Activated naive CD4-positive, alpha-beta T cell treated with anti-CD3 and anti-CD28 coated beads, Interleukin-2, amount 50 U/mL, for 24 hours (primary cell): ENCODE measurements at regions not wholly inside any gene's neighbourhood (a gene's known extent, or its start where the extent isn't known, plus 50 kb on each side); places are given as distances from the start of the nearest gene placed in this dataset.

Source experiments
- H3K27ac Mint-ChIP-seq: one replicate; pipeline ENCODE4 v1.8.0; 2021; ENCODE audit warnings: mild to moderate bottlenecking, mixed read lengths
- H3K27me3 Mint-ChIP-seq: one replicate; pipeline ENCODE4 v1.8.0; 2021; ENCODE audit warnings: mixed read lengths
- H3K36me3 Mint-ChIP-seq: one replicate; pipeline ENCODE4 v1.8.0; 2021; ENCODE audit warnings: mixed read lengths
- H3K4me1 Mint-ChIP-seq: one replicate; pipeline ENCODE4 v1.8.0; 2021; ENCODE audit warnings: mixed read lengths
- H3K4me3 Mint-ChIP-seq: one replicate; pipeline ENCODE4 v1.8.0; 2021; ENCODE audit warnings: mild to moderate bottlenecking, mixed read lengths
- H3K9me3 Mint-ChIP-seq: one replicate; pipeline ENCODE4 v1.8.0; 2021; ENCODE audit warnings: mixed read lengths

- Mint-ChIP-seq H3K4me1 (peaks cover 6% of the 10 kb centered on the region), H3K27me3 (no peaks in the 10 kb centered on the region), H3K4me3 (peak overlapping the region; percentile 37), H3K27ac (no peak overlapping the region), H3K36me3 (no peaks in the 10 kb centered on the region), H3K9me3 (no peaks in the 10 kb centered on the region)
Observed at GRCh38 chr14:34227834-34228649, 234.0 kb downstream of the SPTSSA start.

GRCh38 chr14:34224221-34224620 lies 237.8 kb downstream of the SPTSSA start:
- H3K4me3 Mint-ChIP-seq = no peak overlapping the region
- H3K36me3 Mint-ChIP-seq = no peaks in the 10 kb centered on the region
- H3K27me3 Mint-ChIP-seq = peaks cover 1% of the 10 kb centered on the region
- H3K27ac Mint-ChIP-seq = no peak overlapping the region
- H3K9me3 Mint-ChIP-seq = no peaks in the 10 kb centered on the region
- H3K4me1 Mint-ChIP-seq = peaks cover 14% of the 10 kb centered on the region

GRCh38 chr14:34223373-34224148 lies 238.5 kb downstream of the SPTSSA start:
- Mint-ChIP-seq H3K9me3 (no peaks in the 10 kb centered on the region), H3K4me1 (peaks cover 14% of the 10 kb centered on the region), H3K27ac (no peak overlapping the region), H3K36me3 (no peaks in the 10 kb centered on the region), H3K27me3 (peaks cover 1% of the 10 kb centered on the region), H3K4me3 (no peak overlapping the region)

- peaks cover 13% of the 10 kb centered on the region for H3K4me1 Mint-ChIP-seq
- peaks cover 1% of the 10 kb centered on the region for H3K27me3 Mint-ChIP-seq
- H3K9me3 Mint-ChIP-seq = no peaks in the 10 kb centered on the region
- no peak overlapping the region for H3K4me3 Mint-ChIP-seq
- H3K27ac Mint-ChIP-seq = no peak overlapping the region
- no peaks in the 10 kb centered on the region for H3K36me3 Mint-ChIP-seq
Observed at GRCh38 chr14:34222867-34223266, 239.2 kb downstream of the SPTSSA start.

GRCh38 chr14:34222122-34222521 lies 239.9 kb downstream of the SPTSSA start:
- Mint-ChIP-seq H3K36me3 (no peaks in the 10 kb centered on the region), H3K4me3 (no peak overlapping the region), H3K9me3 (no peaks in the 10 kb centered on the region), H3K27me3 (peaks cover 1% of the 10 kb centered on the region), H3K27ac (no peak overlapping the region), H3K4me1 (peaks cover 8% of the 10 kb centered on the region)

GRCh38 chr14:34220921-34221320 lies 241.1 kb downstream of the SPTSSA start:
- Mint-ChIP-seq H3K4me3 (no peak overlapping the region), H3K4me1 (peaks cover 8% of the 10 kb centered on the region), H3K9me3 (no peaks in the 10 kb centered on the region), H3K27me3 (peaks cover 1% of the 10 kb centered on the region), H3K27ac (peak overlapping the region; percentile 12), H3K36me3 (no peaks in the 10 kb centered on the region)

GRCh38 chr14:34220378-34220706 lies 241.7 kb downstream of the SPTSSA start:
- no peaks in the 10 kb centered on the region for H3K9me3 Mint-ChIP-seq
- H3K4me3 Mint-ChIP-seq = no peak overlapping the region
- H3K27ac Mint-ChIP-seq = no peak overlapping the region
- peaks cover 8% of the 10 kb centered on the region for H3K4me1 Mint-ChIP-seq
- H3K27me3 Mint-ChIP-seq = peaks cover 1% of the 10 kb centered on the region
- H3K36me3 Mint-ChIP-seq = no peaks in the 10 kb centered on the region

GRCh38 chr14:34219661-34220377 lies 242.2 kb downstream of the SPTSSA start:
- peaks cover 1% of the 10 kb centered on the region for H3K27me3 Mint-ChIP-seq
- no peaks in the 10 kb centered on the region for H3K36me3 Mint-ChIP-seq
- no peaks in the 10 kb centered on the region for H3K9me3 Mint-ChIP-seq
- H3K27ac Mint-ChIP-seq = no peak overlapping the region
- peaks cover 8% of the 10 kb centered on the region for H3K4me1 Mint-ChIP-seq
- H3K4me3 Mint-ChIP-seq = no peak overlapping the region

- Mint-ChIP-seq H3K9me3 (no peaks in the 10 kb centered on the region), H3K4me3 (no peak overlapping the region), H3K27me3 (peaks cover 1% of the 10 kb centered on the region), H3K4me1 (peaks cover 8% of the 10 kb centered on the region), H3K36me3 (no peaks in the 10 kb centered on the region), H3K27ac (no peak overlapping the region)
Observed at GRCh38 chr14:34218881-34219280, 243.2 kb downstream of the SPTSSA start.

- Mint-ChIP-seq H3K4me3 (no peak overlapping the region), H3K9me3 (no peaks in the 10 kb centered on the region), H3K36me3 (no peaks in the 10 kb centered on the region), H3K27me3 (no peaks in the 10 kb centered on the region), H3K4me1 (peaks cover 18% of the 10 kb centered on the region), H3K27ac (no peak overlapping the region)
Observed at GRCh38 chr14:34214961-34215360, 247.1 kb downstream of the SPTSSA start.

GRCh38 chr14:34213332-34213731 lies 248.7 kb downstream of the SPTSSA start:
- no peaks in the 10 kb centered on the region for H3K27me3 Mint-ChIP-seq
- H3K27ac Mint-ChIP-seq = no peak overlapping the region
- no peak overlapping the region for H3K4me3 Mint-ChIP-seq
- H3K4me1 Mint-ChIP-seq = peaks cover 18% of the 10 kb centered on the region
- H3K36me3 Mint-ChIP-seq = no peaks in the 10 kb centered on the region
- no peaks in the 10 kb centered on the region for H3K9me3 Mint-ChIP-seq

GRCh38 chr14:34212172-34212929 lies 249.7 kb downstream of the SPTSSA start:
- Mint-ChIP-seq H3K36me3 (no peaks in the 10 kb centered on the region), H3K4me1 (peaks cover 18% of the 10 kb centered on the region), H3K4me3 (no peak overlapping the region), H3K9me3 (peaks cover 5% of the 10 kb centered on the region), H3K27ac (no peak overlapping the region), H3K27me3 (no peaks in the 10 kb centered on the region)

GRCh38 chr14:34211732-34212131 lies 250.3 kb downstream of the SPTSSA start:
- H3K27ac Mint-ChIP-seq = no peak overlapping the region
- no peaks in the 10 kb centered on the region for H3K36me3 Mint-ChIP-seq
- peaks cover 18% of the 10 kb centered on the region for H3K4me1 Mint-ChIP-seq
- H3K27me3 Mint-ChIP-seq = no peaks in the 10 kb centered on the region
- H3K4me3 Mint-ChIP-seq = no peak overlapping the region
- peaks cover 9% of the 10 kb centered on the region for H3K9me3 Mint-ChIP-seq

- Mint-ChIP-seq H3K36me3 (peaks cover 3% of the 10 kb centered on the region), H3K9me3 (peaks cover 18% of the 10 kb centered on the region), H3K27me3 (no peaks in the 10 kb centered on the region), H3K4me3 (no peak overlapping the region), H3K4me1 (peaks cover 22% of the 10 kb centered on the region), H3K27ac (no peak overlapping the region)
Observed at GRCh38 chr14:34208532-34208931, 253.5 kb downstream of the SPTSSA start.

- peaks cover 3% of the 10 kb centered on the region for H3K36me3 Mint-ChIP-seq
Observed at GRCh38 chr14:34205799-34206198, 254.9 kb upstream of the EGLN3 start.

More at GRCh38 chr14:34205799-34206198, 254.9 kb upstream of the EGLN3 start:
- Mint-ChIP-seq H3K9me3 (peaks cover 18% of the 10 kb centered on the region), H3K4me1 (peaks cover 29% of the 10 kb centered on the region), H3K4me3 (no peak overlapping the region), H3K27ac (no peak overlapping the region), H3K27me3 (no peaks in the 10 kb centered on the region)
